T47D (cell line): ENCODE measurements at regions not wholly inside any gene's neighbourhood (a gene's known extent, or its start where the extent isn't known, plus 50 kb on each side); places are given as distances from the start of the nearest gene placed in this dataset.
"Not testable (repeated sequence)": the region's sequence is repeated elsewhere in the genome, so short reads cannot be mapped to it uniquely, and the experiment has no call there.

Experiments used
- DNase-seq, 2 experiments: peaks; one replicate each; pipeline versions ENCODE4 v3.0.0 to v3.0.0-alpha.2; 2011 to 2012; ENCODE audit warnings: low read depth in 1 of 2, low spot score in 1 of 2
- JUND ChIP-seq: IDR thresholded peaks from 2 replicates; pipeline ENCODE4 v1.6.1; 2012; ENCODE audit warnings: low read depth
- in situ Hi-C: cut with HindIII; loops from 2 replicates; pipeline ENCODE4 v1.10.0; 2016; ENCODE audit warnings: low sequenced_read_pairs, low pct_unique_long_range_greater_than_20kb

DNA sequence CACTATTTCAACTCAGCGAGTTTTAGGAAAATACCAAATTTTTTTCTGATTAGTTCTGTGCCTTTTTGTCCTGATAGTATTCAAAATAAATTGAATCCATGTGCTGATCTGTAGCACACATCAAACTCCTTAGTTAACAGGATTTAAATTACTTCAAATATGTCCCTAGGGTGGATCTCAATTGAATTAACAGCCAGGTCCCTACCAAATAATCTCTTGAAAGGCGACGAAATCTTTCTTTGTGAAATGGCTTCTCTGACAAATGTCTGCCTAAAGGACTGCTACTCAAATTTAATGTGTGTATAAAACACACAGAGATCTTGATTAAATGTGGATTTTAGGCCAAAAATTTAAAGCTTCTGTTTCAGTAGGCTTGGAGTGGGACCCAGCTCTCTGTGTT is 989.6 kb upstream of the KCND2 start:
- TF ChIP-seq JUND: no peak
- no peak for DNase-seq
- in situ Hi-C loops: no loop called here

DNA sequence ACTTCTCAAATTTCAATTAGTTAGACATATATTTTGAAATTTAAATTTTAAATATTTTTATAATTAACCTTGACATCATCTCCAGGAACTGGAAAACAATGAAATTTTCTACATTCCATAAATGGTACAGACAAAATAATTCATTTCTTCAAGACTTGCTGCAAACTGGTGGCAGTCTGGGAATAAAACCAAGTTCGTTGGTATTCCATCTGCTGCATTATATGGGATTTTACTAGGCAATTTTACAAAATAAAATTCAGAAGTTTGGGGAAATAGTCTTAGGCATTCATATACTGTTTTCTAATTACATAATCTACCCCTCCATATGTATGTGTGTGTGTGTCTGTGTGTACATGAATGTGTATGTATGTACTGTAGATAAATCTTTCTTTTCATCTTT is 984.6 kb upstream of the KCND2 start:
- TF ChIP-seq JUND: no peak
- no peak for DNase-seq
- in situ Hi-C loops: no loop called here

DNA sequence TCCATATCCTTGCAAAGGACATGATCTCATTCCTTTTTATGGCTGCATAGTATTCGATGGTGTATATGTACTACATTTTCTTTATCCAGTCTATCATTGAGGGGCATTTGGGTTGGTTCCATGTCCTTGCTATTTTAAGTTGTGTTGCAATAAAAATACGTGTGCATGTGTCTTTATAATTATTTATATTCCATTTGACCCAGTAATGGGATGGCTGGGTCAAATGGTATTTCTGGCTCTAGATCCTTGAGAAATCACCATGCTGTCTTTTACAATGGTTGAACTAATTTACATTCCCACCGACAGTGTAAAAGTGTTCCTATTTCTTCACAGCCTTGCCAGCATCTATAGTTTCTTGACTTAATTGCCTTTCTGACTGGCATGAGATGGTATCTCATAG is 972.6 kb upstream of the KCND2 start:
- in situ Hi-C loops: not testable (repeated sequence)

DNA sequence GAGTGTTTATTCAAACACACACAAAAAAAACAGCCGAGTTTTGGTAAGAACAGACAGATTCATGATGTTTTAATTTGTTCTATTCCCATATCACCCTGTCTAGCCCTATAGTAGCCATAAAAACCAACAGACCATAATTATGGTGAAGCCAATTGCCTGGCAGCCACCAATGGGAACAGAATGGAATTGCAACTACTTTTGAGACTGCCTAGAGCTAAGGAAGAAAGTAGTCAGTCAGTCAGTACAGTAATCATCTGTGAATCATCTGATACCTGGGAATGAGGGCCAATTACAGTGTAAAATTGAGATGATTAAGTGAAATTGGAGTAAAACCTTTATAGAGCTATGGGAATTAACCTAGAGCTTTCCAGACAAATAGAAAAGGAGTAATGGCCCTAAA is 952.7 kb upstream of the KCND2 start:
- no peak for TF ChIP-seq JUND
- in situ Hi-C loops: no loop called here
- no peak for DNase-seq

More for the DNA sequence above, 972.6 kb upstream of the KCND2 start:
- not testable (repeated sequence) for DNase-seq

DNA sequence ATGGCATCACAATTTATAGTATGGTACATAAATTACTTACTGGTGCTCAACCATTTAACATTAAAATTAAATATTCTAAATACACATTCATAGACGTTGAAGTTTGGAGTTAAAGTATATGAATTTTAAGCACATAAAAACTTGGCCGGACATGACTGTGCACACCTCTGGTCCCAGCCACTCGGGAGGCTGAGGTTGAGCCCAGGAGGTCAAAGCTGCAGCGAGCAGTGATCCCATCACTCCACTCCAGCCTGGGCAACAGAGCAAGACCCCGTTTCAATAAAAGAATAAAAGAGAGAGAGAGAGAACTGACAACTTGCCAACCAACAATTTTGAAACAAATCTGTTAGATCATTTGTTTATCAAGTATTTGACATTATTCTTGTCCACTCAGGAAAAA is 943.3 kb upstream of the KCND2 start:
- no peak for DNase-seq
- in situ Hi-C loops: no loop called here
- TF ChIP-seq JUND: no peak

DNA sequence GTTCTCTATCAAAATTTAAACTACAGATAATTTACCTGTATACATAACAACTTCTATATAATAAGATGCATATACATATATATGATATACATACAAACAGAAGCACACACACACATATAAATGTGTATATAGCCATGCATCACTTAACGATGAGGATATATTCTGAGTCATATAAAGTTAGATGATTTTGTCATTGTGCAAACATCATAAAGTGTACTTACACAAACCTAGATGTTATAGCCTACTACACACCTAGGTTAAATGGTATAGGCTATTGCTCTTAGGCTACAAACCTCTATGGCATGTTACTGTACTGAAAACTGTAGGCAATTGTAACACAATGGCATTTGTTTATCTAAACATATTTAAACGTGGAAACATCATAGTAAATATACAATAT is 937.6 kb upstream of the KCND2 start:
- DNase-seq: no peak
- in situ Hi-C loops: no loop called here
- no peak for TF ChIP-seq JUND

DNA sequence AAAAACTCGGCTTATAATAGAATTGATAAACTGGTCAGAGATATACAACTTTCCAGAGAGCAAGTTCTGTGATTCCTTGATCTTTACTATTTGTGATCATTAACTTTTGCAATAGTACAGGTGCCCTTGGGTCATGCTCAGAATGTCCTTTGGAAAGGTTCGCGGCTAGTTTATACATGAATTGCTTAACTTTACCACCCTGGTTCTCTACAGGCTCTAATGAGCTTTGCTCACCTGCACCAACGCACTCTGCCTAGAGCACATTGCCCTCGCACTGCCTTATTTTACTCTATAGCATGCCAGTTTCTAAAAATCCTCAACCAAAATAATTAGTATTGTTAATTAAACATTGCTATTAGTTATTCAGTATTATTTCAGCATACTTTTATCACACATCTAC is 931.2 kb upstream of the KCND2 start:
- TF ChIP-seq JUND: no peak
- no peak for DNase-seq
- in situ Hi-C loops: no loop called here

DNA sequence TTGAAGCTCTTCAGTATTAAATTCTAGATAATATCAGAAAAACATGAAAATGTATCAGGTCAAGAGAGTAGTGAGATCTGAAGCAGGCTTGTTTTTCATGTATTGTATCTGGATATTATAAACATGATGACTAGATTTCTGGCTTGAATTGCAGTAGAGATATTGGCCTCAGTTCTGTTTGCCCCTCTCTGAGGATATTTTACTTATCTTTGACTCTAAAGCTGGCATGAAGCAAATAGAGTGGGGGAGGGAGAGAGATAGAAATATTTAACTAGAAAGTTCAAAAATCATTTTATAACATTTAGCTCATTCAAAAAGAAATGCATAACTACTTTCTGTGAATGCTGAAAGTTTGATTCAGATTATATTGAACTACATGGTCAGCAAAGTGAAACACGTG is 929.7 kb upstream of the KCND2 start:
- in situ Hi-C loops: no loop called here
- DNase-seq: no peak
- no peak for TF ChIP-seq JUND

DNA sequence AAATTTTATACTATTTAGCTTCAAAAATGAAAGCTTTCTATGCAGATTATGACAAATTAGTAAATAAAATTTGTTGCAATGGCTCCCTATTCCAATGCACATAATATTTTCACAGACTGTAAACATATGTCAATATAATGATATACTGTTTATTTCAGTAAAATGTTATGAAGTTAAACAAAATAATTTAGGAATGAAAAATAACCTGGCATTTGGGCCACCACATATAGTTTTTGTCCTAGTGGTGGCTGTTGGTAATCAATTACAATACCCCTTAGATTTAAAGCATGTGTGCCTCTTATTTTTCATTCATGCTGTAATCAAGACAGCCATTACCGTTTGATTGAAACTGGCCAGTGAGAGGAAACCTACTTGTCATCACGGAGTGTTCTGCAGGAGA is 928.5 kb upstream of the KCND2 start:
- no peak for DNase-seq
- no peak for TF ChIP-seq JUND
- in situ Hi-C loops: no loop called here

DNA sequence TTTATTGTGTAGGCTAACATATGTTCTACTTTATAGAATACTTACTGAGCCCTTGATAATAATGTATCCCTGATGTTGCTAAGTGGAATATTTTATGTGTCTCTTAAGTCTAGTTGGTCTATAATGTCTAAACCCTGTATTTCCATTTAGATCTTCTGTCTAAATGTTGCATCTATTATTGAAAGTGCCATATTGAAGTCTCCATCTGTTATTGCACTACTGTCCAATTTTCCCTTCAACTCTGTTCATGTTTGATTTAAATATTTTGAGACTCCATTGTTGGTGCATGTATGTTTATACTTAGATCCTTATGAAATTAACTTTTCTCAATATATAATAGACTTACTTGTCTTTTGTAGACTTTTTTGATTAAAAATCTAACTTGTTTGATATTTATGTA is 924.5 kb upstream of the KCND2 start:
- no peak for TF ChIP-seq JUND
- no peak for DNase-seq
- in situ Hi-C loops: no loop called here

DNA sequence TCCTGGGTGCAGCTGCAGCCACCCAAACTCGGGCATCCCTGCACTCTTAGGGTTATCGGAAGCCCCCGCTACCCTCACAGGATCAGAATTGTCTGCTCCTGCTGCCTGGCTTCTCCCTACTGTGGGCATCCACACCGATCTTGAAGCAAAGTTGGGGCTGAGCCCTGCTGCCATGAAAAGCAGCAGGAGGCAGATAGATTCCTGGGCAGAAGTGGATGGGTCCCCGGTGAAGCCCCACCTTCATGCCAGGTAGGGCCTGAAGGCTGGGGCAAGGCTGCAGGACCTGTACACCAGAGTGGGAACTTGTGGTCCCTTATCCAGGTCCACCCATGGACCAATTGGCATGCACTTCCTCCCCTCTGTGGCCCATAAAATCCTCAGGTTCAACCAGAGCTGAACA is 922.6 kb upstream of the KCND2 start:
- in situ Hi-C loops: no loop called here
- no peak for TF ChIP-seq JUND
- no peak for DNase-seq

DNA sequence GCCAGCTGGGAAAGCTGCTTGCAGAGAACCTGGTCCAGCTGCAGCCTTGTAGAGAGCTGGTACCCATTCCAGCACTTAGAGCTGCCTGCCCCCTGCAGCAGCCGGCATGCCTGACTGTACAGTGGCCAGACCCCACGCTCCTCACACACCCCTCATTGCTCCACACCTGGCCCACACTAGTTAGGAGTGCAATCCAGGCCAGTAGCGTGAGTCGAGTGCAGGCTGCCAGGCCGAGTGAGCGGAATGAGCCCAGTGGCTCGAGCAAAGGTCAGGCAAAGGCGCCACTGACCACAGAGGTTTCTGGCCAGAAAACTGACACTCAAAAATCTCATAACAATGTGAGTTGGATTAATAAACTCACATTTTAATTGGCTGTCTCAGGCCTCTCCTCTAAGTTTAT is 921.7 kb upstream of the KCND2 start:
- no peak for DNase-seq
- in situ Hi-C loops: no loop called here
- TF ChIP-seq JUND: no peak

DNA sequence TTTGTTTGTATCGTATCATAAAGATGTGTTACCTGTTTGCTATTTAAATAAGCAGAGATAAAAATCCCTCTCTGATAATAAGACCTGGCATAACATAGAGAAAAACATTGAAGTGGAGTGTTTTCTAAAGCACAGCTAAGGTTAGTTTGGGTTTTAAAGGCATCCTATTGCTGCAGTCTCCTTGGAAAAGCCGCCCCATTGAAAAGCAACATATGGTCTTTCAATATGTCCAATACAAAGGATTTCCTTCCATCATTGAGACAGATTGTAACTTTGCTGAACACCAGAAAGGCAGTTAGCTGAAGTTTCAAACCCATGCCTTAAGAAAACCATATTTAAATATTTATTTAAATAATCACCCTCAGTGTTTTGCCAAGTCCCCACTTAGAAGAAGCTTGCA is 898.5 kb upstream of the KCND2 start:
- TF ChIP-seq JUND: no peak
- no peak for DNase-seq
- in situ Hi-C loops: no loop called here

DNA sequence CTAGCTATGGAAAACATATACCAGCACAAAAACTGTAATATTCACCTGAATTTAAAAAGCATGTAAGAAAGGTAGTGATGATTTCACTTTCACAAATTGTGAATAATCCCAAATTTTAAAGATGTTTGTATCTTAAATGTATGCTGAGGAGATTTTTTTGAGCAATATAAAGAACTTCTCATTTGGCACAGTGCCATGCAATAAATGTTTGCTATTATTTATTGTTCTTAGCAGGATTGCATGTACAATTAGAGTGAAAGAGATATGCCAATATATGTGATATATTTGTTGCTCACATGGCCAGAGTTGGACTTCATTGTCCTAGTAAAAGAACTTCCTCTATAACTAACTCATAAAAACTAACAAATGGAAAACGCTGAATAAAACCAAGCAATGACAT is 895.1 kb upstream of the KCND2 start:
- no peak for TF ChIP-seq JUND
- no peak for DNase-seq
- in situ Hi-C loops: no loop called here

DNA sequence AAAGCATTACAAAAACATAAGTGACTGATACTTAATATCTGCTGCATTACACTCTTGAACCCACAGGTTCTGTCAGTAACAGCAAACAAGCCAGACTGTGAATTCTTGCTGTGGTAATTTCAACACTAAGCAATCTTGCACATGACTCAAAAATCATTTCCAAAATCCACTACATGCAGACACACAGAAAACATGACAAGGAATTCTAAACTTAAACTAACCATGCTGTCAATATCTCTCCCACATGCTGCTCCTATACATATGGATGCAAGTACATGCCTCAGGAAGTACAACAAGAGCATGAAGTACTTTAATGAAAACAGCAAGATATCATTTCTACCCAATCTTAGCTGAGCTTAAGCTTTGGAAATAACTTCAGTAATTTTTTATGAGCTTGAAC is 890.2 kb upstream of the KCND2 start:
- no peak for TF ChIP-seq JUND
- in situ Hi-C loops: no loop called here
- no peak for DNase-seq
